ENCODE measurements at regions not wholly inside any gene's neighbourhood (a gene's known extent, or its start where the extent isn't known, plus 50 kb on each side); places are given as distances from the start of the nearest gene placed in this dataset.

- no peaks in the 10 kb centered on the region for H3K36me3 Mint-ChIP-seq (ENCODE audit: low read depth)
- no peaks in the 10 kb centered on the region for H3K27me3 Mint-ChIP-seq (ENCODE audit: insufficient read depth)
- Histone ChIP-seq H3K9ac (ENCODE audit: extremely low read depth, low read length, poor library complexity, severe bottlenecking) (no peak overlapping the region), H3K27ac (ENCODE audit: low read depth, low read length) (no peak overlapping the region), H3K27me3 (ENCODE audit: control insufficient read depth, insufficient read depth, low read length, poor library complexity, severe bottlenecking) (no peaks in the 10 kb centered on the region), H3K4me1 (ENCODE audit: control insufficient read depth, insufficient read depth, low read length) (no peaks in the 10 kb centered on the region), H3K9me3 (ENCODE audit: control insufficient read depth, low read length) (peaks cover 3% of the 10 kb centered on the region), H3K4me3 (ENCODE audit: low read length) (no peak overlapping the region), H3K36me3 (ENCODE audit: control insufficient read depth, insufficient read depth, low read length) (no peaks in the 10 kb centered on the region)
- no peak overlapping the region for H3K27ac Mint-ChIP-seq
- WGBS, 2 experiments (ENCODE audit: insufficient coverage in 1 of 2, insufficient read length in 1 of 2) = 87% methylated on average over 2 of the region's 2 CpGs; no CpG with 5 or more reads in 1 of the 2 experiments
- peaks cover 7% of the 10 kb centered on the region for H3K9me3 Mint-ChIP-seq
- no peak for TF ChIP-seq CTCF (conservative IDR thresholded peaks at IDR 0.05)
- peaks cover 8% of the 10 kb centered on the region for H3K4me1 Mint-ChIP-seq
- no peak for DNase-seq
- H3K4me3 Mint-ChIP-seq = no peak overlapping the region
These were observed 54.8 kb upstream of the AKIRIN2 start for GRCh38 chr6:87756858-87757257.

- H3K4me1 Mint-ChIP-seq = peaks cover 8% of the 10 kb centered on the region
- Histone ChIP-seq H3K36me3 (ENCODE audit: control insufficient read depth, insufficient read depth, low read length) (no peaks in the 10 kb centered on the region), H3K4me1 (ENCODE audit: control insufficient read depth, insufficient read depth, low read length) (no peaks in the 10 kb centered on the region), H3K9me3 (ENCODE audit: control insufficient read depth, low read length) (peaks cover 4% of the 10 kb centered on the region), H3K9ac (ENCODE audit: extremely low read depth, low read length, poor library complexity, severe bottlenecking) (no peak overlapping the region), H3K27me3 (ENCODE audit: control insufficient read depth, insufficient read depth, low read length, poor library complexity, severe bottlenecking) (no peaks in the 10 kb centered on the region), H3K27ac (ENCODE audit: low read depth, low read length) (no peak overlapping the region), H3K4me3 (ENCODE audit: low read length) (peak overlapping the region; percentile 27)
- peaks cover 8% of the 10 kb centered on the region for H3K9me3 Mint-ChIP-seq
- no peaks in the 10 kb centered on the region for H3K27me3 Mint-ChIP-seq (ENCODE audit: insufficient read depth)
- no peak for TF ChIP-seq CTCF (conservative IDR thresholded peaks at IDR 0.05)
- 48 to 68% methylated on average over 2 to 7 of the region's 7 CpGs for WGBS, 2 experiments (ENCODE audit: insufficient coverage in 1 of 2, insufficient read length in 1 of 2)
- H3K27ac Mint-ChIP-seq = no peak overlapping the region
- no peak for DNase-seq
- no peaks in the 10 kb centered on the region for H3K36me3 Mint-ChIP-seq (ENCODE audit: low read depth)
- no peak overlapping the region for H3K4me3 Mint-ChIP-seq
These were observed 54.0 kb upstream of the AKIRIN2 start for GRCh38 chr6:87755708-87756671.

GRCh38 chr6:87754828-87755227 is 52.8 kb upstream of the AKIRIN2 start:
- no peaks in the 10 kb centered on the region for H3K27me3 Mint-ChIP-seq (ENCODE audit: insufficient read depth)
- no peak overlapping the region for H3K4me3 Mint-ChIP-seq
- no peak overlapping the region for H3K27ac ChIP-seq (ENCODE audit: low read depth, low read length)
- no peak overlapping the region for H3K9ac ChIP-seq (ENCODE audit: extremely low read depth, low read length, poor library complexity, severe bottlenecking)
- H3K9me3 Mint-ChIP-seq = peaks cover 8% of the 10 kb centered on the region
- DNase-seq = no peak
- H3K36me3 Mint-ChIP-seq (ENCODE audit: low read depth) = no peaks in the 10 kb centered on the region
- H3K4me1 ChIP-seq (ENCODE audit: control insufficient read depth, insufficient read depth, low read length) = no peaks in the 10 kb centered on the region
- no peak overlapping the region for H3K27ac Mint-ChIP-seq
- no peaks in the 10 kb centered on the region for H3K36me3 ChIP-seq (ENCODE audit: control insufficient read depth, insufficient read depth, low read length)
- peaks cover 8% of the 10 kb centered on the region for H3K4me1 Mint-ChIP-seq
- TF ChIP-seq CTCF (conservative IDR thresholded peaks at IDR 0.05) = no peak
- no peaks in the 10 kb centered on the region for H3K27me3 ChIP-seq (ENCODE audit: control insufficient read depth, insufficient read depth, low read length, poor library complexity, severe bottlenecking)
- H3K9me3 ChIP-seq (ENCODE audit: control insufficient read depth, low read length) = peaks cover 4% of the 10 kb centered on the region
- WGBS, 2 experiments (ENCODE audit: insufficient coverage in 1 of 2, insufficient read length in 1 of 2) = 100% methylated on average over 1 of the region's 1 CpG; no CpG with 5 or more reads in 1 of the 2 experiments
- H3K4me3 ChIP-seq (ENCODE audit: low read length) = no peak overlapping the region

Data from endodermal cell (in vitro differentiated cells).